Fibroblast of mammary gland (primary cell): ENCODE measurements at regions not wholly inside any gene's neighbourhood (a gene's known extent, or its start where the extent isn't known, plus 50 kb on each side); places are given as distances from the start of the nearest gene placed in this dataset.
"Not testable (repeated sequence)": the region's sequence is repeated elsewhere in the genome, so short reads cannot be mapped to it uniquely, and the experiment has no call there.

Experiments used
- DNase-seq: peaks from one replicate; pipeline ENCODE4 v3.0.0-alpha.2; 2010; ENCODE audit warnings: low read depth
- H3K4me3 ChIP-seq: 2 replicates; pipeline ENCODE4 v1.5.1; 2011; ENCODE audit warnings: low read depth, mild to moderate bottlenecking, low read length, moderate library complexity; ENCODE audit not compliant: control insufficient read depth
- TF ChIP-seq, protein P1 (sequence below): conservative IDR thresholded peaks from 2 replicates; pipeline ENCODE4 v1.5.1; 2011; ENCODE audit warnings: low read depth, low read length, inconsistent platforms; ENCODE audit not compliant: control insufficient read depth, insufficient read depth

DNA sequence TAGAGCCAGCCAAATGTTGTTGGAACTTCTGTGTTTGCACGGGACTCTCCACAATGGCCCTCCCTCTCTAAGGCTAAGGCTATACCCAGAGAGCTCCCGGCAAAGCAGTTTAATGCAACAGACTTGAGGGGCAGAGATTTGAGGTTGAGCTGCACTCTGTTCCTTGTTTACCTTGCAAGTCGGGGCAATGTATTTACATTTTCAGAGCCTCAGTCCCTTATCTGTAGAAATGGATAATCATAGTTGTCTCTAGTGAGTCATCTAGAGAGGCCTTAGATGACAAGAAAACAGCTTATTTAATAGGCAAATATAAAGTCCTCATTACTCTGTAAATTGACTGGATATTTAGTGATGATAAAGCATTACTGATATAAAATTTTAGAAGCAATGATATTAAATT, 917.7 kb downstream of the MCTP2 start:
- H3K4me3 ChIP-seq, result no peak overlapping the region
- DNase-seq, result no peak
- TF ChIP-seq, protein P1, sequence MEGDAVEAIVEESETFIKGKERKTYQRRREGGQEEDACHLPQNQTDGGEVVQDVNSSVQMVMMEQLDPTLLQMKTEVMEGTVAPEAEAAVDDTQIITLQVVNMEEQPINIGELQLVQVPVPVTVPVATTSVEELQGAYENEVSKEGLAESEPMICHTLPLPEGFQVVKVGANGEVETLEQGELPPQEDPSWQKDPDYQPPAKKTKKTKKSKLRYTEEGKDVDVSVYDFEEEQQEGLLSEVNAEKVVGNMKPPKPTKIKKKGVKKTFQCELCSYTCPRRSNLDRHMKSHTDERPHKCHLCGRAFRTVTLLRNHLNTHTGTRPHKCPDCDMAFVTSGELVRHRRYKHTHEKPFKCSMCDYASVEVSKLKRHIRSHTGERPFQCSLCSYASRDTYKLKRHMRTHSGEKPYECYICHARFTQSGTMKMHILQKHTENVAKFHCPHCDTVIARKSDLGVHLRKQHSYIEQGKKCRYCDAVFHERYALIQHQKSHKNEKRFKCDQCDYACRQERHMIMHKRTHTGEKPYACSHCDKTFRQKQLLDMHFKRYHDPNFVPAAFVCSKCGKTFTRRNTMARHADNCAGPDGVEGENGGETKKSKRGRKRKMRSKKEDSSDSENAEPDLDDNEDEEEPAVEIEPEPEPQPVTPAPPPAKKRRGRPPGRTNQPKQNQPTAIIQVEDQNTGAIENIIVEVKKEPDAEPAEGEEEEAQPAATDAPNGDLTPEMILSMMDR, result no peak

DNA sequence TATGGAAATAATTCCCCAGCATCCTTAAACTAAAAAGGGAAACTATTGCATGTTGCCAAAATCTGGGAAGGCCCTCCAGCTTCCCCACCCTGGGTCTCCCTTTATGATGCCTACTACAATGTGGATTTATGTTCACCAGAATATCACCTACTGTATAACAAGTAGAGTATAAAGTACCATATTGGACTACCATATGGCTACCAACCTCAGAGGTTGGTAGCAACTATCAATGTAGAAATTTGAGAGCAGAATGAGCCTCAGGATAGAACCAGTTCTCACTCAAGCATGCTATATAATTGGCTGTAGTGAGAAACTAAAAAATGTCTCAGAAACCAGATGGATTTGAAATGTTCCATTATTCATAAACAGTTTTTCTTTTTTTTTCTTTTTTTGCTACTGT, 918.4 kb downstream of the MCTP2 start:
- no peak for DNase-seq
- TF ChIP-seq, protein P1, result no peak
- H3K4me3 ChIP-seq, result no peak overlapping the region

DNA sequence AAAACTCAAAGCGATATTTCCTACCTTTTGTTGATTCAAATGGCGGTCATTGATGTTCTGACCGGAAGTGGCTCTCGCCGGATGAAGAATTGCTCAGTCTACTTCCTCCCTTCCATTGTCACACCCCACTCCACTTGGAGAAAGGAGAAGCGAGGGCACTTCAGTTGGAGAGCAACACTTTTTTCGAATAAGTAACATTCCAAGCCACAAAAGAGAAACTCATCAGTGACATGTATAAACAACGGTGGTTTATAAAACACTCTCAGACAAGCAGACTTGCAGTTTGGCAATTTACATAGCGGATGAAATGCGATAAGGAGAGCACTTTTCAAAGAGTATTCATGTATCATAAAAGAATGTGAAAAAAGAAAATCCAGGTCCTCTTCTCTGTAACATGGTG, 919.1 kb downstream of the MCTP2 start:
- no peak overlapping the region for H3K4me3 ChIP-seq
- DNase-seq, result no peak
- TF ChIP-seq, protein P1, result no peak

DNA sequence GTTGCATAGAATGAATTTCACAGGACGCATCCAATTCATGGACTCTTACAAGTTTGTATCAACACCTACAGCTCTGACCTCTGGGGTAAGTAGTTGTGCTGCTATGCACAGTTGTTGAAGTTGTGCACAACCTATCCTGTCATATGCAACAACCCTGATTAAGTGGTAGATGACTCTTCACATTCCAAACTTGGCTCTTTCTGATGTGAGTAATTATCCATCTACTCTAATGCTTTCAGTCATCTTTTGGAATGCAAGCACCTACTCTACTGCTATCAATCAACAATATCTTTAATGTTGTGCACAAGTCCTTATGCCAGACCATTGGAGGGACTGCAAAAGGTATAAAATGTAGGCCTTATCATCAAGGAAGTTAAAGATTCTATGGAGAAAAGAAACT, 921.4 kb downstream of the MCTP2 start:
- TF ChIP-seq, protein P1, result no peak
- no peak for DNase-seq
- no peak overlapping the region for H3K4me3 ChIP-seq

DNA sequence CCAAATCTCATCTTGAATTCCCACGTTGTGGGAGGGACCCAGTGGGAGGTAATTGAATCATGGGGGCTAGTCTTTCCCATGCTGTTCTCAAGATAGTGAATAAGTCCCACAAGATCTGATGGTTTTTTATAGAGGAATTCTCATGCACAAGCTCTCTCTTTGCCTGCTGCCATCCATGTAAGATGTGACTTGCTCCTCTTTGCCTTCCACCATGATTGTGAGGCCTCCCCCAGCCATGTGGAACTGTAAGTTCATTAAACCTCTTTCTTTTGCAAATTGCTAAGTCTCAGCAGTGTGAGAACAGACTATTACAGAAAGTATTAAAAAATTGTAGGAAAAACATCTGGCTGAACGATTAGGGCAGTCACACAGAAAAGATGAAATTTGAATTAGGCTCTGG, 921.8 kb downstream of the MCTP2 start:
- not testable (repeated sequence) for DNase-seq, H3K4me3 ChIP-seq

DNA sequence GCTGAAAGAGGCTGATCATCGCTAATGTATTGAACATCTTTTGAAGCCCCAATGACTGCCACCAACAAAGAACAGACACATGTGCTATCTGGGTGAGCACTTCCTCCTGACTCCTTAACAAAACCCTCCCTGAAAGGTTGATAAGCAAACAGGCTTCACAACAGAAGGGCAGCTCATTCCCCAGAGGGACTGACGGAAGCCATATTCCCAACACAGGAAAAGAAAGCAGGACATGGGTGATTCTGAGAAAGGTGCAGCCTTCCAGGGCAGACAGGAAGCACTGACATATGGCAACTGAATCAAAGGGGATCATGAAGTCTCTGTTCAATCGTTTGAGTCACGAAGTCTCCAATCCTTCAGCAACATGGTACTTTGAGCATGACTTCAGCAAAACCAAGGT, 929.0 kb downstream of the MCTP2 start:
- DNase-seq, result no peak

DNA sequence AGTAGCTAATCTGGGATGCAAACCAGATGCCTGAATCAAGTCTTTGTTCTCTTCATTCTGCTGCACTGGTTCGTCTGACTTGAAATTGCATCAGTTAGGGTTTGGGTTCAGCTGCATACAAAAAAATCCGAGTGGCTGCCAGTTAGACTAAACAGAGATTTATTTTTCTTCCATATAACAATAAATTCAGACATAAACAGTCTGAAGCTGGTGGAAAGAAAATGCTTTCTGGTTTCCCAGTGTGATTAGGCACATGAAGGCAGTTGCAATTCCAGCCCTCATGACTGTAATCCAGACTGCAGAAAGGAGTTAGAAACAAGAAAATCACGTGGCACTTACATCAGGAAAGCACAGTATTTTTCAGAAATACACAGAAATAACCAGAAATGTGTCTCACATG, 930.7 kb downstream of the MCTP2 start:
- H3K4me3 ChIP-seq, result no peak overlapping the region
- TF ChIP-seq, protein P1, result no peak
- peak; percentile 23 for DNase-seq

More for the DNA sequence above, 929.0 kb downstream of the MCTP2 start:
- TF ChIP-seq, protein P1, result no peak
- H3K4me3 ChIP-seq, result no peak overlapping the region
